Suppressor macrophage treated with lipopolysaccharide for 4 hours (primary cell): ENCODE measurements at regions not wholly inside any gene's neighbourhood (a gene's known extent, or its start where the extent isn't known, plus 50 kb on each side); places are given as distances from the start of the nearest gene placed in this dataset.

Experiments used
- DNase-seq: peaks from one replicate; pipeline ENCODE4 v3.0.0-alpha.2; 2020

DNA sequence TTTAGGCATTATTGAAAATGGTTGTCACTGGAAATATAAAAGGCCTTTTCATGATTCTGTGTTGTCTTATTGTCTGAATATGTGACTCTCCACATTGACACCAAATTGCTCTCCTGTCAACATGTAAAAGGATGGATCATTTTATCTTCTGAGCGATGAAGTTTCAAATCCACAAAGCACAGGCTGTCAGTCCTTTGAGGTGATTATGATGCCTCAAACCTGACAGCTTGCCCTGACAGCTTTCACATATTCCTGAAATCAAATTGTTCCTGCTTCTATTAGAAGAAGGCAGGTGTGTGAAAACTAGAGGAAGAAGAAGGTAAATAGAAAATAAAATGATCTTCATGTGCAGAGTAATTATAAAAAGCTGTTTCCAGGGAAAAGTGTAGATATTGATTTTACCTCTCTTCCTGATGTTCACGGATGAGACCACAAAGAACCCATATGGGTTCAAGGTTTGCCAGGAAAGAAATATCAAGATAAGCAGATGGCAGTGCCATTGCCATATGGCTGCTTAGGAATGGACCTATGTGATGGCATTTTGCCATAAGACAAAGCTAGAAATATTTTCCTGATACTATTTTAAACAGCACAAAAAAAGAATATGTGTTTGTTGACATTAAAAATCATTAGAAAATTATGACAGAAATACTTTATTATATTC, 1006.3 kb upstream of the AGA start:
- no peak for DNase-seq

DNA sequence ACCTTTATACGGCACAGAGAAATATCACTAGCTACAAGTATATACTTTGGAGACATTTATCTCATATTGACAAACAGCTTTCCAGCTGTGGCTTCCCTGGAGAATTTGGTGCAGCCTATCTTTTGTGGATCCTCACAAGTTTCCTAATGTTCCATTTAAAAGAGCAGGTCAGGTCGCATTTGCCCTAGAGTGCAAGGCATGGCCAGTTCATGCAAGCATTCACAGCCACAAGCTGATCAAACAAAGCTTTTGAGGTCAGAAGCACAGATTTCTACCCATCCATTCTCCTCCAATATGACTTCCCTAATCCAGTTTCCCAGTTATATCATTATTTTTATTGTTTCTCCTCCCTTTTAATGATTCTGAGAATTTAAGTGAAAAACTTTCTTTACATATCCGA, 1008.4 kb upstream of the AGA start:
- DNase-seq: no peak

DNA sequence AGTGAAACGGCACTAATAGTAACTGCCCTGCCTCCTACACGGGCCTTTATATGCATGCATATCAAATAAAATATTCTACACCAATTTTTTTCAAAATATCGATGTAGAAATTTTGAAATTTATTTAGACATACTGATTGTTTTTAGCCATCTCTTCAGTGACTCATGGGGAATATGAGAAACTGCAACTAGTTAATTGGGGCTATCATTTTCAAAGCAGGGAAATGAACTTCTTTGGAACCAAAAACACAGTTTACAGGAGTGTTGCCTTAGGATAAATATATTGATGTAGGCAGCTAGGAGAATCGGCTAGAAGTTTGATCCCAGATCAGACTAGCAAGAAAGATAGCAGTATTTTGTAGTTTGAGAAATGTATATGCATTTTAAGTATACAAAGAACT, 1010.8 kb upstream of the AGA start:
- no peak for DNase-seq

DNA sequence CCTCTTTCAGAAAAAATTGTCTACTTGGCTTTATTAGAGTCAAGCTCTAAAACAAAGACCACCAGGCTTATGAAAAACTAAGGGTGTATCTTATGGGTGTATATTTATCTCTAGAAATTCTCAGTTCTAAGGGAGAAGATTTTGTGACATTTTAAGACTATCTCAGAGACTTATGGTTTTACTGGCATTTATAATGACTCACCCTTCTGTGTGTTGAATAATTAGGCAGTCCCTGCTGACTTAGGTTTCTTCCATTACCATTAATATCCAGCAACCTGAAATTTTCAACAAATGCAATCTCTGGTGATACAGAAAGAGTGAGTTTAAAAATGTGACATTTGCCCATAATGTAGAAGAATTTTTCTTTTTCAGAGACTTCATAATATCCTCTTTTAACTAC, 1015.0 kb upstream of the AGA start:
- no peak for DNase-seq

DNA sequence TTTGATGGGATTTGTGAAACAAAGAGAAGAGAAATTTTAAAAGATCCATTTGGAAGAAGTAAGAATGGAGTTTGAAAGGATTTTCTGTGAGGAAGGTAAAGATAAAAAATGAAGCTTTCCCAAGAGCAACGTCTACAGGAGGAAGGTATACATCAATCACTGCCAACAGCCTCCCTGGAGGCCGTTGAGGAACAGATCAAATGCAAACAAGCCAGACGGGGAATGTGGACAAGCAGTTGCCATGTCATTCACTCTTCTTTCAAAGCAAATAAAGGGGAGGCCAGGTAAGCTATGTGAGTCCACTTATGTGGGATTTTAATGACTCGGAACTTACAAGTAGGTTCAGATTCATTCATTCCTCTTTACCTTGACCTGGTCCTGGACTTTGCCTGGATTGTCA, 1020.5 kb upstream of the AGA start:
- DNase-seq: no peak

DNA sequence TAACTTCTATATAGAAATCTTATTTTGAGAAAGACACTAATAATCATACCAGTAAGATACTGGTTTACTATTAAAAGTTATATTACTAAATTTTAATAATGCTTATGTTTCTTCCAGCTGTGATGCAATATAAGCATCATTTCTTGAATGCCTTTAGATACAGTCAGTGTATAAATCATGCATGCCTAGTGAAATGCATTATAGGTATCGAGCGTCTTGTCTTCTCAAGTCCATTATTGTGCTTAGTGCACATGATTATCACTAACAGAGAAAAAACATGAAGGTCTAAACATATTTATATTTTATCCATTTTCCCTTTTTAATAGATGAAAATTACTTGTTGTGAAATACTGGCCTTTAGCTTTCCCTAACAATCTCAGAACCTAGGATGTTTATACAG, 1021.5 kb upstream of the AGA start:
- no peak for DNase-seq

DNA sequence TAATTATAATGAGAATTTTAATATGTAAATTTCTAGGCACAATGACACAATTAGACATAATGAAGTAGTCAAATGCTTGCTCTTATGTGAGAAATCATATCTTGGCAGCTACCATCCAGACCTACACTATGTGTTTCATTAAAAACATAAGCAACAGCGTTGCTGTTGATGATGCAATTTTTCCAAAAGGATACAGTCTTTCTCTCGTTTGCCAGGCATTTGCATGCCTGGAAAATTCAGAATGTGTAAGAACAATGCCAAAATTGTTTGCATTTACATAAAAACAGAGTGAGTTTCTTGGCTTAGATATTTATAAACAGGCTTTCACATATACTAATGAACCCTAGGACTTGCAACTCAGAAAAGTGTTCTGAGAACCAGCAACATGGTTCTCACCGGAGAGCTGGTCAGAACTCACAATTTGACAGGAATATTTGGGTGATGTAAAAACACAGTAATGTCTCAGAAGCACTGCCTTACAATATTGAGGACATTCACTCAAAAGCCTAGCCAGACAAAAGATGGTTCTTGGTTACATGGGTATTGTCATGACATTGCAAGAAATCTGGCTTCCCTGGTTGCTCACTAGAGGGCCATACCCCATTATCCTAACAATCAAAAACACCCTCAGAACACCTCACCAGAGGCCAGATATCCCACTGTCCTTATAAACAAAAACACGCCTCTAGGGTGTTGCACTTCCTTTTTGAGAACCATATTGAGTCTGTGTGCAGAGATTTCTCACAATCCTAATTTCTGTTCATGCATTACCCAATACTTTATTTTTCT, 1029.0 kb upstream of the AGA start:
- no peak for DNase-seq

DNA sequence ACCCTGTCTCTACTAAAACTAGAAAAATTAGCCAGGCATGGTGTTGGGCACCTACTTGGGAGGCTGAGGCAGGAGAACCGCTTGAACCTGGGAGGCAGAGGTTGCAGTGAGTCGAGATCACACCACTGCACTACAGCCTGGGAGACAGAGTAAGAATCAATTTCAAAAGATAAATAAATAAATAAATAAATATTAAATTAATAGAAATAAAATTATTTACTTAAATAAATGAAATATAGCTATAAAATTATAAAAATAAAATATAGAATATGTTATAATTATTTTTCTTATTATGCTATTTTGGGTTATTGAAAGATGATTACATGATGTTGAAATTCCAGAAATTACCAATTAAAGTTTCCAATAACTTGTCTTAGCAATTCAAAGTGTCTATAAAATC, 1029.8 kb upstream of the AGA start:
- DNase-seq: no peak

DNA sequence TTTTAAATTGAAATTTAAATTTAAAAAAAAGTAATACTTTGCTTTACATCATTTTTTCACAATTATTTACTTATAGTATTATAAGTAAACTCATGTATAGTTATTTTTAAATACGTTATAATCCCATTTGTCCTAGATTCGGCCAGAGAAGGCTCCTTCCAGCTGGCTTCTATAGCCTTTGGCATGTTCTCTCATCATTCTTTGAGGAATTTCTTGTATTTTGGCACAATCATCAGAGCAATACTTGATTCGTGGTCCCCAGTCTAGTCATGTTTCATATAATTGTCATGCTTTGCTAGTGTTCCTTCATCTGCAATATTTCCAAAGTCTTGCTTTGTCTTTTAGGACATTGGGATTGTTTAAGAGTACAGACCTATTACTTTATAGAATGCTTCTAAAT, 1037.9 kb upstream of the AGA start:
- no peak for DNase-seq

DNA sequence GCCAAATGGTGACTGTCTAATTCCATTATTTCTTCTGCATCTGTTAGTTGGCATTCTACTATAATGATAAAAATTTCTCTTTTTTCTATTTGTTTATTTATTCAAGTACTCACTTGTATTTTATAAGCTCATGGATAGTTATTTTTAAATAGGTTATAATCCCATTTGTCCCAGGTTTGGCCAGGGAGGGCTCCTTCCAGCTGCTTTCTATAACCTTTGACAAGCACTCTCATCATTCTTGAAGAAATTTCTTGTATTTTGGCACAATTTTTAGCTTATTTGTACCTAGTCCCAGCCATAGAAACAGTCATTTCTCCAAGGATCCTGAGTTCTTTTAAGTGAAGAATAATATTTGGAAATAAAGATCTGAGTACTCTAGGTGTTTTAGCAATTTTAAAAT, 1038.6 kb upstream of the AGA start:
- DNase-seq: no peak

DNA sequence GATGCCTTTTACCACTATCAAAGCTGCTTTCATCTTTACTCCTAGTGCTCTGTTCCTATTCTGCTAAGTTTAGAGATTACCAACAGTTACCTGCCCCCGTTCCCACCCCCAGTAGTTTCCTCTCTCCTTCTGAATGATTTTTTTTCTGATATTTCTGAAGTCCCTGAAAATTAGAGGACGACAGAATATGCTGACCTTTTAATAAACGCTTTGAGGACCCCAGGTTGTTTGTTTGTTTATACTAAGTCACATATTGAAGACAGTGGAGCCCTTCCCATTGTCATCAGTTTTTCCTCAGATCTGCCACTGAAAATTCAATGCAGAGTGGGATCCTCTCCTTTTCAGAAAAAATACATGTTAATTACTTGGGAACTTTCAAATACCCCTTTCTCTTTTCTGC, 1039.3 kb upstream of the AGA start:
- DNase-seq: no peak

DNA sequence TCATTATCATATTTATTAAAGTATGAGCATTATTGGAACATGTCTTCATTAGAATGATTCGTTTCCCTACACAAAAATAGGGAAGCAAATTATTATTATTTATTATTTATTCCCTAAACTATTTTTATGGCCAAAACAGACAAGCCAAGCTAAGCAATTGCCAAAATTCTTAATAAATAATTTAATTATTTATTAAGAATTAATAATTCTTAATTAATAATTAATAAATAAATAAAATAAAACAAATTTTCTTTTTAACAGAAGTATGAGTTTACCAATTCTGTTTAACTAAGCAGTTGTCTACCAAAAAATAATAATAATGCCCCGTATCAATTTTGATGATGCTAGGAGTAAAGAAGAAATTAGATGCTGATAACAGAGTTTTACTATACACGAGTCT, 1080.8 kb upstream of the AGA start:
- DNase-seq: no peak

DNA sequence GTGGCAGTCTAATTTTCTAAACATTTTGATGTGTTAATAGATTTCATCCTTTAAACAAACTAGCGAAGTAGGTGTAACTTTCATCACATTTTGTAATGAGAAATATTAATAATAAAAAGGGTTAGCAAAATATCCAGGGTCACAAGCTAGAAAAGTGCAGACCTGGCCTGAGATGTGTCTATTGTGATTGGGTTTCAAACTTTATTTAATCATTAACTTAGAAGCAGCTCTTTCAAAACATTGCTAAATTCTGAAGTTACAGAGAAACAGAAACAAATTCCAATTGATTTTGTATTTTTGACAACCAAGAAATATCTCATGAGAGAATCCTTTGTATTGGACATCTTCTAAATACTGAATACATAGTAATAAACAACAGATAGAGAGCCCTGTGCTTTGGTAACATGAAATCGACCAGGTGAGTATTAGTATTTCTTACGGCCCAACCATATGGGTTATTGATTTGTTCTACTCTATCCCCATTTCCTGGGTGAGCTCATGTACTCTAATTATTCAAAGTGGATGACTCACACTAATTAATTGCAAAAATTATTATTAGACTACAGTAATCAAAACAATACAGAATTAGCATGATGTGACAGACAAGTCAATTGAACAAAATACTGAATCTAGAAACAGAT, 1093.8 kb upstream of the AGA start:
- no peak for DNase-seq

DNA sequence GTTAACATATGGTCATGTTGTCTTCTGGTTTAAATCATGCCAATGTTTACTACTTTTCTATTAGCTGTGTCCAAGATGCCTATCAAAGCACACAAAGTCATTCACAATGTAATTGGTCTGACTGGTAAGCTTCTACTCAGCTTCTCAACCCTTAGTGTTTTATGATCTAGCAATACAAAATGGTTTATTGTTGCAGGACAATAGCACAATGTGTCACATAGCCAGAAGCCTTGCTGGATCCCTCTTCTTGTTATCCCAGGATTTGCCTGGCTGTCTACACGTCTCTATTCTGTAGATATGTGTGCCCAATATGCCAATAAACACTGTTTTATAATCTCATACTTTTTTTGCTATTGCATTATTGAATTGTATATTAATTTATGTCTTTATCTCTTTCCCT, 1111.0 kb upstream of the AGA start:
- no peak for DNase-seq

DNA sequence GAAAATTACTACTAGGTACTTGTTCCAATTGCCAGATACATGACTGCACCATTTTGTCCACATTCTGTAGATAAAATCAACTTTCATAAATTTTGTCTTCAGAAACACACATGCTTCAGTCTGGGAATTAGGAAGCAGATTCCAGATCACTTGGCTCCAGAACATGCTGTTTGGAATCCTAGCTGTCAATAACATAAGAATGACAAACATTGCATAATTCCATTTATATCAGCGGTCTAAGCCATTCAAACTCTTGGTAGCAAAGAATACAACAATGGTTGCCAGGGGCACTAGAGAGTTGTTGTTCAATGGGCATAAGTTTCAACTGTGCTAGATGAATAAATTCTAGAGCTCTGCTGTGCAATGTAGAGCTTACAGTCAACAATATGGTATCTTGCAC, 1112.1 kb upstream of the AGA start:
- DNase-seq: no peak

DNA sequence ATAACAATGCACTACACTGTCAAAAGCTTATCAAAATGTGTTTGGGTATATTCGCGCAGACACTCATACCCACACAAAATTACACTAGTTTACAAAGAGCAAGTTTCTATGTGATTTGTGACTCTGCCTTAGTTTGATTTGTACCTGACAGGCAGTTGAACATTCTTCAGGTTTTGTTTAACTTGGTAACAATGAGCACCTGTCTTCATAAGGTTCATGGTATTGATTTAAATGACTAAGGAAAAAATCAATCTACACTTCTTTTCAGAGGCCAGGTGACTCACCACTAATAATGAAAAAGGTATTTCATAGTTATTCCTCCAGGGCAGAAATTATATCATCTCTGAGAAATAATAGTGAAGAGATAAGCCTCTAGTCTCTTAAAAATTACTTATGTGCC, 1114.6 kb upstream of the AGA start:
- no peak for DNase-seq

DNA sequence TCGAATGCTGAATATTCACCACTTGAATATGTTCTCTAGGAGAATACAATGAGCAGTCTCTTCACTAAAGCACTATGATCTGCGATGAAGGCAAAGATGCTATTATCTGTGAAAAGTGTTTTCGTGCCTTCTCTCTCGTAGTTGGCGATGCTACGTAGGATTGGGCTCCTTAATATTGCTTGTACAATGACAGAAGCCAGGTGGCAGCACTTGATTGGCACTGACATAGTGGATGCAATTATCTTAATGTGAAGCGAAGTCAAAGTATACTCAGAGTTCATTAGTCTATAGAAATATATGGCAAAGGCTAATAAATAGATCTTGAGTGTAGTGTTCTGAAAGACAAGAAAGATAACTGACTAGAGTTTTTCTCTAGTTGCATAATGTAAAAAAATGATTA, 1135.7 kb upstream of the AGA start:
- DNase-seq: no peak

DNA sequence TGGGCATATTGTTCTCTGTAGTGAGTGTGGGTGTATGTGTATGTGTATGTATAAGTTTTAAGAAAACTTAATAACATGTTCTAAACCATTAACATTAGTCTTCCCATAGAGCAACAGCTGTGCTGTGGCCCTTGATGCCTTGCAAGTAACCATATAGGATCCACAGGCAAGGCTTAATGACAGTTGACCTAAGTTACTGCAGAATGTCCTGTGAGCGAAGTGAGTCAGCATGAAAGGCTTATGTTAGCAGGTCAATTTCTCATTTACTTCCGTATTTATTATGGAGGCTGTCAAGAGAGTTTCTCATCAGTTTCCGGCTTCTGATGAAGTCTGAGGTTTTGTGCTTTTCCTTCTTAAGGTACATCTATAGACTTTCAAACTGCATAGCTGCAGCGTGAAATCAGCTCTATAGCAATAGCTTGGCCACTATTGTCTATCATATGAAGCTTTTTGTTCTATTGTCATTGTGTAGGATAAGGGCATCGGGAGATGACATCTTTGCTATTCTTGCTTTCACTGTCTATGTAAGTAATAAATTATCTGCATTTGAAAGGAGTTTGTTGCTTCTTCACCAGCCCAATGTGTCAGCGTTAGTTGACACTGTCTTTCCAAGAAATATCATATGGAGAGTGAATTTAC, 1153.4 kb upstream of the AGA start:
- DNase-seq: no peak

DNA sequence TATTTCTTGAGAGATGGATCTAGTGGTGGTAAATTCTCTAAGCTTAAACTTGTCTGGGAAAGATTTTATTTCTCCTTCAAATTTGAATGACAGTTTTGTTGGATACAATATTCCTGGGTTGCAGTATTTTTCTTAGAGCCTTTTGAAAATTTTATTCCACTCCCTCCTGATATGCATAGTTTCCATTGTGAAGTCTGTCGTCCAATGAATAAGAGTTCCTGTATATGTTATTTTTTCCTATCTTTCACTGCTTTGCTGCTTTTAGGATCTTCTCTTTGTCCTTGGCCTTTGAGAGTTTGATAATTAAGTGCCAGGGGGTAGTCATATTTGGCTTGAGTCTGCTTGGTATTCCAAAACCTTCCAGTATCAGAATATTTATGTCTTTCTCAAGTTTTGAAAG, 1156.4 kb upstream of the AGA start:
- DNase-seq: no peak

DNA sequence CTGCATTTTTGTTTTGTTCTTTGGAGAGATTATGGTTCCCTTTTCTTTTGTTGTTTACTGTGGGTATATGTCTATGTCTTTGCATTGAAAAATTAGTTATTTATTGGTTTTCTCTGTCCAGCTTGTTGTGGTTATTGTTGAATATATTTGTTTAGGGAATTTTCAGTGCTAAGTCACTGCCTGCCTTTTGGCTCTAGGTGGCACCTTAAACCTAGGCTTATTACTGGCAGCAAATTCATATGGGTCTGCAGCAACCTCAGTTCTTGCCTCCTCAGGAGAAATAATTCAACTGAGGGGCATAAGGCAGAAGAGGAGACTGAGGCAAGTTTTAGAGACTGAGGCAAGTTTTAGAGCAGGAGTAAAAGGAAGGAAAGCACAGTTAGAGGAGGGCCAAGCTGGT, 1157.3 kb upstream of the AGA start:
- no peak for DNase-seq

DNA sequence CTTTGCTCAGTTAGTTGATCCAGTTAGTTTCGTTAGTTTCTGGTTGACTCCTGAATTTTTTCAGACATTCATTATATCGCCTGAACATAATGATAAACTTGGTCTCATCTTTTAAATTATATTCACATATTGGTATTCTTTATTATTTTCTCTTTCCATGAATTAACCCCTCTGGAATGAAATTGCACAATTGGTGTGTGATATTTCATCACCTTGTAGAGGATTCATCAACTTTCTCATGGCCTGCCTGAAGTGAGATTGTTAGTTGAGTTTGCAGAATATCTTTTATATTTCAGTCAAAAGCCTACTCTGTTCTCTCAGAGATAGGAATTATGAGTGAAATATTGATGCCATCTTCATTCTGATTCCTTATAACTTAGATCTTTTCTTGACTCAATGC, 1160.6 kb upstream of the AGA start:
- DNase-seq: no peak

DNA sequence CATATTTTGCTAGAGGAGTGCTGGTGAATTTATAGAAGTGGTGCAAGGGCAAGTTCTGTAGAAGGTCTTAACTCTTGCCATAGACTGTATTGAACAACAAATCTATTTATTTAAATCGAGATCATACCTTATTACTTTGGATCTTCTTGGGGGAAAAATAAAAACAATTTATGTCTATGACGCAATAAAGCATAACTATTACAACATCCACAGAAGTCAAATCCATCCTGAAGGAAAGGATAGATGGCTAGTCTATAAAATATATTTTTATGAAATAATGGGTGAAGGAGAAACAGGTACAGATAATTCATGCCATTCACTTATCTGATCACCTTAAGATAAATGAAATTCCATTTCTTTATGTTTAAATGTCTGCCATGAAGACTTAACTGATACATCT, 1168.8 kb upstream of the AGA start:
- DNase-seq: no peak

DNA sequence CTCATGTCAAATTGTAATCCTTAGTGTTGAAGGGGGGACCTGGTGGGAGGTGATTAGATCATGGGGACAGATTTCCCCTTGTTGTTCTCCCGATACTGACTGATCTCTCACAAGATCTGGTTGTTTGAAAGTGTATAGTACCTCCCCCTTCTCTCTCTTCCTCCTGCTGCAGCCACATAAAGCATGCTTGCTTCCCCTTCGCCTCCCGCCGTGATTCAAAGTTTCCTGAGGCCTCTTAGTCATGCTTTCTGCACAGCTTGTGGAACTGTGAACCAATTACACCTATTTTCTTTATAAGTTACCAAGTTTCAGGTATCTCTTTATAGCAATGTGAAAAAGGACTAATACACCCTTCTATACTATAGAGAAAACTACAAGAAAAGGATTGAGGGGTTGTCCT, 1170.5 kb upstream of the AGA start:
- no peak for DNase-seq

DNA sequence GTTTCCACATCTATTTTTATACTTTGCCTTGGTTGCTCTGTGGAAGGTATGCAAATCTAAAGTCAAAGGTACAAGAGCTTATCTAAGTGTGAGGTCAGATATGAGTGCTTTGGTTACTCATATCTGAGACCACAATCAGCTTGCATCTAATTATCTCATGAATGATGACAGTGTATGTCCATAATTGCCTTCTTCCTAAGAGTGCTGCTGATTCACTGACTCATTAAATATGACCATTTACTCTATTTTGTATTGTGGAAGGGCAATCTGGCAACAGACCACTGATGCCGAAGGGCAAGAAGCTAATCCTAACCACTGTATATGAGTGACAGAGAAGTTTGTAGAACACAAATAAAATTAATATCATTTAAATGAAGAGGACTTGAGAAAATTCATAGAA, 1190.2 kb upstream of the AGA start:
- no peak for DNase-seq
